KMS-11 (cell line): ENCODE measurements at regions not wholly inside any gene's neighbourhood (a gene's known extent, or its start where the extent isn't known, plus 50 kb on each side); places are given as distances from the start of the nearest gene placed in this dataset.

Experiments used
- H2AFZ ChIP-seq: fragments of 200-600 bp; sonication (generic); 2 replicates; pipeline ENCODE4 v1.6.1; 2016; ENCODE audit warnings: antibody characterized with exemption, mixed run types, low read depth
- H3K27ac ChIP-seq: fragments of 200-600 bp; sonication (generic); 2 replicates; pipeline ENCODE4 v1.6.1; 2016; ENCODE audit warnings: mild to moderate bottlenecking, mixed run types
- H3K27me3 ChIP-seq: fragments of 200-600 bp; sonication (generic); 2 replicates; pipeline ENCODE4 v1.6.1; 2017; ENCODE audit warnings: mild to moderate bottlenecking, low read depth, mixed run types, moderate library complexity; ENCODE audit not compliant: insufficient read depth
- H3K36me3 ChIP-seq: fragments of 200-600 bp; sonication (generic); 2 replicates; pipeline ENCODE4 v1.6.1; 2017; ENCODE audit warnings: mild to moderate bottlenecking, mixed run types; ENCODE audit not compliant: insufficient read depth
- H3K4me1 ChIP-seq: fragments of 200-600 bp; sonication (generic); 2 replicates; pipeline ENCODE4 v1.6.1; 2016; ENCODE audit warnings: mild to moderate bottlenecking, low read depth, mixed run types; ENCODE audit not compliant: poor library complexity, severe bottlenecking
- H3K4me2 ChIP-seq: fragments of 200-600 bp; sonication (generic); 2 replicates; pipeline ENCODE4 v1.7.0; 2016; ENCODE audit warnings: mild to moderate bottlenecking, mixed run types
- H3K4me3 ChIP-seq: fragments of 200-600 bp; sonication (generic); IDR thresholded peaks from 2 replicates; pipeline ENCODE4 v1.6.1; 2017; ENCODE audit warnings: low read depth, low read length, mixed read lengths; ENCODE audit not compliant: insufficient read depth
- H3K79me2 ChIP-seq: fragments of 200-600 bp; sonication (generic); 2 replicates; pipeline ENCODE4 v1.6.1; 2016; ENCODE audit warnings: low read depth, mixed run types; ENCODE audit not compliant: insufficient read depth
- H3K9ac ChIP-seq: fragments of 200-600 bp; sonication (generic); 2 replicates; pipeline ENCODE4 v1.6.1; 2016; ENCODE audit warnings: mild to moderate bottlenecking, mixed run types
- H4K20me1 ChIP-seq: fragments of 200-600 bp; sonication (generic); 2 replicates; pipeline ENCODE4 v1.6.1; 2016; ENCODE audit warnings: mild to moderate bottlenecking, mixed run types; ENCODE audit not compliant: insufficient read depth
- TF ChIP-seq, protein P1 (sequence below): fragments of 200-600 bp; sonication (generic); conservative IDR thresholded peaks from 2 replicates; pipeline ENCODE4 v1.6.1; 2017; ENCODE audit warnings: low read depth, mild to moderate bottlenecking, antibody characterized with exemption, low read length, moderate library complexity, mixed read lengths

DNA sequence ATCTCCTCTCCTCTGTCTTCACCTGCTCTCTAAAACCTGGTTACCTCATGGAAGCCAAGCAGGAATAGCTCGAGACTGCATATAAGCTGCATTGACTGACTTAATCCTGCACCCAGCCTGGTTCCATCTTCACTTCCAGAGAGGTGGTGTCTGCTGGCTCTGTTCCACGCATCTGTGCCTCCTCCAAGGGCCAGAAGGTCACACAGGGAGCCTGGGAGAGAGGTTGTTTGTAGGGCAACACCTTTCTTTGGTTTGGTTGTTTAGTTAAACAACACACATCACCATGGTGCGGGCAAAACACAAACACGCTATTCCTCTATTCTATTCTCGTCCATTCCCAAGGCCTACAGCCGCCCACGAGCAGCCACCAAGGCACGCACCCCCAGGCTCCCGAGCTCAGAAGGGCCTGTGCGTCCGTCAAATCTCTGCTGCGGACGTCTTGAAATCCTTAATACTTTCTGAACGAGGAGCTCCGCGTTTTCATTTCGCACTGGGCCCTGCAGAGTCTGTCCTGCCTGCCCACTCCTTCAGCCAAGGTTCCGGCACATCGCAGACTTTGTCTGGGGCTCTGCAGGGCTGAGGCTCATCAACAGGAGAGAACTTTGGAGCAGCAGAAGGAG lies 116.2 kb downstream of the RIPK4 start:
- no peak overlapping the region for H2AFZ ChIP-seq
- no peak overlapping the region for H3K27ac ChIP-seq
- no peak overlapping the region for H3K9ac ChIP-seq
- no peaks in the 10 kb centered on the region for H3K27me3 ChIP-seq
- H3K79me2 ChIP-seq = no peaks in the 10 kb centered on the region
- TF ChIP-seq, protein P1, sequence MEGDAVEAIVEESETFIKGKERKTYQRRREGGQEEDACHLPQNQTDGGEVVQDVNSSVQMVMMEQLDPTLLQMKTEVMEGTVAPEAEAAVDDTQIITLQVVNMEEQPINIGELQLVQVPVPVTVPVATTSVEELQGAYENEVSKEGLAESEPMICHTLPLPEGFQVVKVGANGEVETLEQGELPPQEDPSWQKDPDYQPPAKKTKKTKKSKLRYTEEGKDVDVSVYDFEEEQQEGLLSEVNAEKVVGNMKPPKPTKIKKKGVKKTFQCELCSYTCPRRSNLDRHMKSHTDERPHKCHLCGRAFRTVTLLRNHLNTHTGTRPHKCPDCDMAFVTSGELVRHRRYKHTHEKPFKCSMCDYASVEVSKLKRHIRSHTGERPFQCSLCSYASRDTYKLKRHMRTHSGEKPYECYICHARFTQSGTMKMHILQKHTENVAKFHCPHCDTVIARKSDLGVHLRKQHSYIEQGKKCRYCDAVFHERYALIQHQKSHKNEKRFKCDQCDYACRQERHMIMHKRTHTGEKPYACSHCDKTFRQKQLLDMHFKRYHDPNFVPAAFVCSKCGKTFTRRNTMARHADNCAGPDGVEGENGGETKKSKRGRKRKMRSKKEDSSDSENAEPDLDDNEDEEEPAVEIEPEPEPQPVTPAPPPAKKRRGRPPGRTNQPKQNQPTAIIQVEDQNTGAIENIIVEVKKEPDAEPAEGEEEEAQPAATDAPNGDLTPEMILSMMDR = no peak
- no peaks in the 10 kb centered on the region for H3K36me3 ChIP-seq
- H3K4me1 ChIP-seq = no peaks in the 10 kb centered on the region
- no peak overlapping the region for H3K4me3 ChIP-seq
- no peak overlapping the region for H3K4me2 ChIP-seq
- no peaks in the 10 kb centered on the region for H4K20me1 ChIP-seq

DNA sequence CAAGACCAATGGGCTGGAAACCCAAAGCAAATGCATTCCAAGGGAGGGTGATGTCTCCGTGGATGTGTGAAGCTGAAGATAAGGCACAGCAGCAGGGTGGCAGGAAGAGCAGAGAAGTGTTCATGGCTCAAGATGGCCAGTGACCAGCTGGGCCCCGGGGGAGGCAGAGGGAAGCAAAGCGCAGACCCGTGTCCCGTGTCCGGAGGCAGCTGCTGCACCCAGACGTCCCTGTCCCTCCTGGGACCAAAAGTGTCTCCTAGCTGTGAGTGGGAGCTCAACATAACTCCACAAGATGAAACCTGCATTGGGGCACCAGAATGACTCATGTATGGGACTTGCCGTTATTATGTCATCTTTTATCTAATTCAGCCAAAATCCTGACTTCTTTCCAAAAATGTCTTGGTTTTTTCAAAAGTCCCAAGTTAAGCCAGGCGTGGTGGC lies 118.2 kb downstream of the RIPK4 start:
- H3K4me2 ChIP-seq = no peak overlapping the region
- no peak overlapping the region for H3K4me3 ChIP-seq
- no peaks in the 10 kb centered on the region for H3K36me3 ChIP-seq
- TF ChIP-seq, protein P1 = no peak
- H3K27ac ChIP-seq = no peak overlapping the region
- H3K79me2 ChIP-seq = no peaks in the 10 kb centered on the region
- no peaks in the 10 kb centered on the region for H3K27me3 ChIP-seq
- H2AFZ ChIP-seq = no peak overlapping the region
- no peaks in the 10 kb centered on the region for H4K20me1 ChIP-seq
- no peaks in the 10 kb centered on the region for H3K4me1 ChIP-seq
- H3K9ac ChIP-seq = no peak overlapping the region

DNA sequence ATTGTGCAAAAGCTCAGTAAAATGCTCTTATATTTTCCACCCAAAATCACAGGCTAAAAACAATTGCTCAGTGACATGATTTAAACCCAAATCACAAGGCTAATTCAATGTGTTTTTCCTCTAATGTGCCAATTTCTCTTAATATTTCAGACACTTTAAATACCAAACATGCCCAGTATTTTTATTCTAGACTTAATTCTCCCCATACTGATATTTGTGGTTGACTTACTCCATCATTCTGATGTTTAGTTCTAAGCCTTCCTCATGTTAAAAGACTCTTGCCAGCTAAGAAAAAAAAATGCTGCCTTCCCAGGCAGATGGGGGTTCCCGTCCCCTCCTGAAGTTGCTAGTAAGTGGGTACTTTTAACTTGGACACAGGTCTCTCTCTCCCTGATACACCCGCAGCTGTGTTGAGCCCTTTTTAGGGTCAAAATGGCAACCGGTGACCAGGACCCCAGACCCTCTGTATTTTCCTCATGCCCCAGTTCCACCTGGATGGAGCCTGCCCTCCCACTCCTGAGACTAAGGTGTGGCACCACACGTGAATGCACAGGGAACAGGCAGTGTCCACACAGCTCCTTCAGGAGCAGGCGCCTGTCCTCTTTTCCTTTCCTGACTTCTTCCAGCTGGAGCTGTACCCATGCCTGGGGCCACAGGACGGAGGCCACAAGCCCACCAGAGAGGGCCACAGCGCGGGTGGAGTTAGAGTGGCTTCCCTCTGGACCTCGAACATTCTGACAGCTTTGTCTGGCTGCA lies 118.9 kb downstream of the RIPK4 start:
- Histone ChIP-seq H2AFZ (no peak overlapping the region), H3K27ac (no peak overlapping the region), H3K9ac (no peak overlapping the region), H3K79me2 (no peaks in the 10 kb centered on the region), H3K36me3 (no peaks in the 10 kb centered on the region), H4K20me1 (no peaks in the 10 kb centered on the region), H3K4me1 (no peaks in the 10 kb centered on the region), H3K27me3 (no peaks in the 10 kb centered on the region), H3K4me3 (no peak overlapping the region), H3K4me2 (no peak overlapping the region)
- TF ChIP-seq, protein P1 = no peak

DNA sequence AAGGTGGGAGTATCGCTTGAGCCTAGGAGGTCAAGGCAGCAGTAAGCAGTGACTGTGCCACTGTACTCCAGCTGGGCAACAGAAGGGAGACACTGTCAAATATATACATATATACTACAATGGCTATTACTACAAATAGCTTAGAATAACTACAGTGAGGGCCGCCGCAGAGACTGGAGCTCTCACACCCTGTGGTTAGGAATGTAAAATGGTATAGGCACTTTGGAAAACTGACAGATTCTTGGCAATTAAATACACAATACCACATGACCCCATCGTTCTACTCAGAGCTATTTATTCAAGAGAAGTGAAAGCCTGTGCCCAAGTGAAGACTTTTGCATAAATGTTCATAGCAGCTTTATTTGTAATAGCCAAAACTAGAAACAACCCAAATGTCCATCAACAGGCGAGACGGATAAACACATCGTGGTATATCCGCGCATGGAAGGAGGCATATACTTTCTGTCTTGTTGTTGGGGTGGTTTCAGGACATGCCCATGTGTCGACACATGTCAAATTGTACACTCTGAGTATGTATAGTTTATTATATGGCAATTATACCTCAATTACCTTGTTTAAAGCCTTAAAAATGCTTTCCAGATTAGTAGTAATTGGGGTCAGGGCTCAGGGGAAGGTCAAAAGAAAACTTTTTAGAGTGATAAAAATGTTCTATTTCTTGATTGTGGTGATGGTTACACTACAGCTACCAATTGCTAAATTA lies 123.4 kb downstream of the RIPK4 start:
- H3K4me1 ChIP-seq = no peaks in the 10 kb centered on the region

More for the DNA sequence above, 123.4 kb downstream of the RIPK4 start:
- TF ChIP-seq, protein P1 = no peak
- Histone ChIP-seq H4K20me1 (no peaks in the 10 kb centered on the region), H3K36me3 (no peaks in the 10 kb centered on the region), H3K27me3 (no peaks in the 10 kb centered on the region), H3K4me3 (no peak overlapping the region), H3K79me2 (no peaks in the 10 kb centered on the region), H3K27ac (no peak overlapping the region), H3K4me2 (no peak overlapping the region), H2AFZ (no peak overlapping the region), H3K9ac (no peak overlapping the region)
